ENCODE measurements at regions not wholly inside any gene's neighbourhood (a gene's known extent, or its start where the extent isn't known, plus 50 kb on each side); places are given as distances from the start of the nearest gene placed in this dataset.
A peak's percentile ranks its signal among the peaks of the same experiment; 100 is the strongest.

GRCh38 chr4:164529058-164529457, 224.9 kb upstream of the SMIM31 start:
- Histone ChIP-seq H3K27ac (no peak overlapping the region), H3K9me3 (ENCODE audit: low read depth) (no peaks in the 10 kb centered on the region), H3K4me3 (no peak overlapping the region), H3K27me3 (no peaks in the 10 kb centered on the region), H3K36me3 (no peaks in the 10 kb centered on the region), H3K4me1 (ENCODE audit: low read depth) (no peaks in the 10 kb centered on the region)
- no peak for DNase-seq (ENCODE audit: low read depth in 1 of 2, low spot score in 1 of 2)
- TF ChIP-seq CTCF (IDR thresholded peaks at IDR 0.05; ENCODE audit: low read depth, low read length): no peak

- DNase-seq (ENCODE audit: low read depth in 1 of 2, low spot score in 1 of 2): no peak
- no peak for TF ChIP-seq CTCF (IDR thresholded peaks at IDR 0.05; ENCODE audit: low read depth, low read length)
- Histone ChIP-seq H3K36me3 (no peaks in the 10 kb centered on the region), H3K4me3 (no peak overlapping the region), H3K4me1 (ENCODE audit: low read depth) (no peaks in the 10 kb centered on the region), H3K27me3 (no peaks in the 10 kb centered on the region), H3K27ac (no peak overlapping the region), H3K9me3 (ENCODE audit: low read depth) (no peaks in the 10 kb centered on the region)
Measured at GRCh38 chr4:164529486-164529885, 224.4 kb upstream of the SMIM31 start.

GRCh38 chr4:164531336-164531735, 222.6 kb upstream of the SMIM31 start:
- Histone ChIP-seq H3K27ac (no peak overlapping the region), H3K4me1 (ENCODE audit: low read depth) (no peaks in the 10 kb centered on the region), H3K4me3 (no peak overlapping the region), H3K36me3 (no peaks in the 10 kb centered on the region), H3K9me3 (ENCODE audit: low read depth) (no peaks in the 10 kb centered on the region), H3K27me3 (no peaks in the 10 kb centered on the region)
- no peak for DNase-seq (ENCODE audit: low read depth in 1 of 2, low spot score in 1 of 2)
- TF ChIP-seq CTCF (IDR thresholded peaks at IDR 0.05; ENCODE audit: low read depth, low read length): no peak

GRCh38 chr4:164536814-164537213, 217.1 kb upstream of the SMIM31 start:
- Histone ChIP-seq H3K9me3 (ENCODE audit: low read depth) (no peaks in the 10 kb centered on the region), H3K4me3 (no peak overlapping the region), H3K27ac (no peak overlapping the region), H3K4me1 (ENCODE audit: low read depth) (no peaks in the 10 kb centered on the region), H3K36me3 (no peaks in the 10 kb centered on the region), H3K27me3 (no peaks in the 10 kb centered on the region)
- no peak for TF ChIP-seq CTCF (IDR thresholded peaks at IDR 0.05; ENCODE audit: low read depth, low read length)
- peak in 1 of 2 donors; percentile 21 for DNase-seq (ENCODE audit: low read depth in 1 of 2, low spot score in 1 of 2)

- Histone ChIP-seq H3K4me1 (ENCODE audit: low read depth) (no peaks in the 10 kb centered on the region), H3K36me3 (no peaks in the 10 kb centered on the region), H3K4me3 (no peak overlapping the region), H3K27ac (no peak overlapping the region), H3K27me3 (no peaks in the 10 kb centered on the region), H3K9me3 (ENCODE audit: low read depth) (no peaks in the 10 kb centered on the region)
- TF ChIP-seq CTCF (IDR thresholded peaks at IDR 0.05; ENCODE audit: low read depth, low read length): no peak
- DNase-seq (ENCODE audit: low read depth in 1 of 2, low spot score in 1 of 2): no peak
Measured at GRCh38 chr4:164538097-164538496, 215.8 kb upstream of the SMIM31 start.

- H3K36me3 ChIP-seq: no peaks in the 10 kb centered on the region
- H3K4me1 ChIP-seq (ENCODE audit: low read depth): no peaks in the 10 kb centered on the region
- DNase-seq (ENCODE audit: low read depth in 1 of 2, low spot score in 1 of 2): no peak
- no peak overlapping the region for H3K27ac ChIP-seq
- no peaks in the 10 kb centered on the region for H3K27me3 ChIP-seq
- H3K9me3 ChIP-seq (ENCODE audit: low read depth): no peaks in the 10 kb centered on the region
- TF ChIP-seq CTCF (IDR thresholded peaks at IDR 0.05; ENCODE audit: low read depth, low read length): no peak
- no peak overlapping the region for H3K4me3 ChIP-seq
Measured at GRCh38 chr4:164540987-164541386, 212.9 kb upstream of the SMIM31 start.
